SK-N-SH treated with all-trans-retinoic acid at 6 μM for 48 hours (cell line): ENCODE measurements at regions not wholly inside any gene's neighbourhood (a gene's known extent, or its start where the extent isn't known, plus 50 kb on each side); places are given as distances from the start of the nearest gene placed in this dataset.

Source experiments
- ARNTL ChIP-seq: fragments of 450-650 bp; formaldehyde crosslinking; IDR thresholded peaks from 2 replicates; pipeline ENCODE4 v1.5.0; 2020; ENCODE audit warnings: low read depth, mild to moderate bottlenecking, moderate library complexity, borderline replicate concordance
- GLIS3 ChIP-seq: fragments of 250-450 bp; sonication (Bioruptor Pico); IDR thresholded peaks from 2 replicates; pipeline ENCODE4 v1.5.0; 2020; ENCODE audit warnings: mild to moderate bottlenecking, moderate library complexity

GRCh38 chr3:168475704-168476103 is 380.0 kb upstream of the GOLIM4 start:
- TF ChIP-seq ARNTL (CRISPR knock-in tag) (no peak), GLIS3 (CRISPR knock-in tag) (no peak)
